ENCODE measurements at regions not wholly inside any gene's neighbourhood (a gene's known extent, or its start where the extent isn't known, plus 50 kb on each side); places are given as distances from the start of the nearest gene placed in this dataset.

GRCh38 chr9:38153152-38153909 lies 84.3 kb upstream of the SHB start:
- intact Hi-C loops (cut with micrococcal nuclease; ENCODE audit: unreplicated experiment) (no loop called here), in situ Hi-C loops (cut with HindIII; ENCODE audit: low pct_unique_long_range_greater_than_20kb, low sequenced_read_pairs) (no loop called here)
- H3K27ac ChIP-seq (ENCODE audit: low read length), result no peak overlapping the region
- no peaks in the 10 kb centered on the region for H3K9me3 ChIP-seq (ENCODE audit: control insufficient read depth, insufficient read depth, low read depth, low read length)
- POLR2A ChIA-PET, result no interaction called here
- DNase-seq (ENCODE audit: low read depth, low spot score), result no peak
- no peak; the same call in 1 of the 2 replicates for ATAC-seq
- TF ChIP-seq CTCF (IDR thresholded peaks at IDR 0.05), result no peak
- TF ChIP-seq TCF7L2 (IDR thresholded peaks at IDR 0.05; ENCODE audit: low read depth, low read length), result no peak
- no peak for TF ChIP-seq POLR2AphosphoS5 (IDR thresholded peaks at IDR 0.05; ENCODE audit: low read depth, low read length)
- TF ChIP-seq SIN3A (IDR thresholded peaks at IDR 0.05; ENCODE audit: borderline replicate concordance, insufficient read depth, low read depth, low read length), result no peak
- TF ChIP-seq REST (IDR thresholded peaks at IDR 0.05; ENCODE audit: insufficient read depth in 1 of 2, low read depth in 2 of 2, low read length in 1 of 2), result no peak
- no peaks in the 10 kb centered on the region for H3K36me3 ChIP-seq (ENCODE audit: control insufficient read depth, insufficient read depth, low read length)
- no TSS peak for BruUV-seq (replicated peaks)
- H3K4me3 ChIP-seq (ENCODE audit: low read depth in 2 of 2, low read length in 2 of 2), result no peak overlapping the region
- CTCF ChIA-PET, result no interaction called here
- no peaks in the 10 kb centered on the region for H3K4me1 ChIP-seq (ENCODE audit: control insufficient read depth, insufficient read depth, low read length)
- H3K27me3 ChIP-seq (ENCODE audit: control insufficient read depth, insufficient read depth, low read length), result peaks cover 2% of the 10 kb centered on the region; the same call in 1 of the 2 replicates

GRCh38 chr9:38149647-38150046 lies 80.6 kb upstream of the SHB start:
- Histone ChIP-seq H3K27me3 (ENCODE audit: control insufficient read depth, insufficient read depth, low read length) (peaks cover 2% of the 10 kb centered on the region; the same call in 1 of the 2 replicates), H3K4me1 (ENCODE audit: control insufficient read depth, insufficient read depth, low read length) (no peaks in the 10 kb centered on the region), H3K27ac (ENCODE audit: low read length) (no peak overlapping the region), H3K9me3 (ENCODE audit: control insufficient read depth, insufficient read depth, low read depth, low read length) (no peaks in the 10 kb centered on the region), H3K36me3 (ENCODE audit: control insufficient read depth, insufficient read depth, low read length) (no peaks in the 10 kb centered on the region), H3K4me3 (ENCODE audit: low read depth in 2 of 2, low read length in 2 of 2) (no peak overlapping the region)
- CTCF ChIA-PET, result no interaction called here
- ATAC-seq (no peak), DNase-seq (ENCODE audit: low read depth, low spot score) (no peak)
- TF ChIP-seq REST (IDR thresholded peaks at IDR 0.05; ENCODE audit: insufficient read depth in 1 of 2, low read depth in 2 of 2, low read length in 1 of 2) (no peak), POLR2AphosphoS5 (IDR thresholded peaks at IDR 0.05; ENCODE audit: low read depth, low read length) (no peak), SIN3A (IDR thresholded peaks at IDR 0.05; ENCODE audit: borderline replicate concordance, insufficient read depth, low read depth, low read length) (no peak), TCF7L2 (IDR thresholded peaks at IDR 0.05; ENCODE audit: low read depth, low read length) (no peak), CTCF (IDR thresholded peaks at IDR 0.05) (no peak)
- intact Hi-C loops (cut with micrococcal nuclease; ENCODE audit: unreplicated experiment), result no loop called here
- no TSS peak for BruUV-seq (replicated peaks)
- in situ Hi-C loops (cut with HindIII; ENCODE audit: low pct_unique_long_range_greater_than_20kb, low sequenced_read_pairs), result no loop called here
- POLR2A ChIA-PET, result no interaction called here
